ENCODE measurements at regions not wholly inside any gene's neighbourhood (a gene's known extent, or its start where the extent isn't known, plus 50 kb on each side); places are given as distances from the start of the nearest gene placed in this dataset.

- in situ Hi-C loops (cut with MboI) = no loop called here
- H3K9me3 ChIP-seq (ENCODE audit: low read depth) = no peaks in the 10 kb centered on the region
- H3K4me1 ChIP-seq (ENCODE audit: insufficient read depth) = peaks cover 1% of the 10 kb centered on the region
- DNase-seq = no peak
- H3K9ac ChIP-seq = no peak overlapping the region
- H4K20me1 ChIP-seq (ENCODE audit: insufficient read depth) = no peaks in the 10 kb centered on the region
- no peaks in the 10 kb centered on the region for H3K9me2 ChIP-seq (ENCODE audit: insufficient read depth)
- no peak overlapping the region for H3K4me3 ChIP-seq
- no peak overlapping the region for H3K4me2 ChIP-seq (ENCODE audit: unreplicated experiment)
- no peaks in the 10 kb centered on the region for H3K36me3 ChIP-seq (ENCODE audit: low read depth)
- H3K27ac ChIP-seq = no peak overlapping the region
- no peaks in the 10 kb centered on the region for H3F3A ChIP-seq (ENCODE audit: insufficient read depth)
- no peaks in the 10 kb centered on the region for H3K27me3 ChIP-seq (replicated peaks; ENCODE audit: insufficient read depth)
- no peaks in the 10 kb centered on the region for H3K79me2 ChIP-seq (ENCODE audit: insufficient read depth)
- 69 to 75% methylated on average over 5 of the region's 5 CpGs for WGBS, 2 experiments (ENCODE audit: low coverage in 1 of 2, low lambda C conversion rate in 2 of 2, missing lambda C conversion rate in 2 of 2)
- H2AFZ ChIP-seq = no peak overlapping the region
- TF ChIP-seq EZH2phosphoT487 (IDR thresholded peaks at IDR 0.05; ENCODE audit: insufficient read depth, low read depth) = no peak
- no peak for TF ChIP-seq EZH2 (IDR thresholded peaks at IDR 0.05; ENCODE audit: insufficient read depth, poor library complexity, severe bottlenecking)
Observed at GRCh38 chr5:71836559-71837112, 117.6 kb downstream of the CARTPT start.

DNA sequence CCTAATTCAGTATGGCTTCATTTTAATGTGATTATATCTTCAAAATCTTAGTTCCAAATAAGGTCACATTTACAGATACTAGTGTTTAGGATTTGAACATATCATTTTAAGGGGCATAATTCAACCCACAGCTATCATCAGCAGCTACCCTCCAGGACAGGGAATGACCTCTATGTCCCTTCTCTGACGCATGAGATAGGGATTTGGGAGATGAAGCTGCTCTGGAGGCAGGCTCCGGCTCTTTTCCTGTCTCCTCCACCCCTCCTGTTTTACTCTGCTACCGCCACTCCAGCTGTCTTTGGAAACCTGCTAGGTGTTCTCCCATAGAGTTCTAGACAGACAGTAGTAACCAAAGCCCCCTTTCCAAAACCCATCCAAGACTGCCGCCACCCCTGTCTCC is 119.2 kb downstream of the CARTPT start:
- Histone ChIP-seq H3K4me2 (ENCODE audit: unreplicated experiment) (no peak overlapping the region), H3K27me3 (replicated peaks; ENCODE audit: insufficient read depth) (0 out of 2 replicates have a peak, but pooled peaks cover 3% of the 10 kb centered on the region), H3K9ac (no peak overlapping the region), H3K79me2 (ENCODE audit: insufficient read depth) (no peaks in the 10 kb centered on the region), H3K36me3 (ENCODE audit: low read depth) (no peaks in the 10 kb centered on the region), H3K4me1 (ENCODE audit: insufficient read depth) (no peaks in the 10 kb centered on the region), H2AFZ (no peak overlapping the region), H3K27ac (no peak overlapping the region), H3K9me2 (ENCODE audit: insufficient read depth) (no peaks in the 10 kb centered on the region), H4K20me1 (ENCODE audit: insufficient read depth) (no peaks in the 10 kb centered on the region), H3K4me3 (no peak overlapping the region), H3F3A (ENCODE audit: insufficient read depth) (no peaks in the 10 kb centered on the region), H3K9me3 (ENCODE audit: low read depth) (no peaks in the 10 kb centered on the region)
- 79 to 84% methylated on average over 4 of the region's 4 CpGs for WGBS, 2 experiments (ENCODE audit: low coverage in 1 of 2, low lambda C conversion rate in 2 of 2, missing lambda C conversion rate in 2 of 2)
- in situ Hi-C loops (cut with MboI) = no loop called here
- no peak for TF ChIP-seq EZH2 (IDR thresholded peaks at IDR 0.05; ENCODE audit: insufficient read depth, poor library complexity, severe bottlenecking)
- no peak for TF ChIP-seq EZH2phosphoT487 (IDR thresholded peaks at IDR 0.05; ENCODE audit: insufficient read depth, low read depth)
- no peak for DNase-seq

DNA sequence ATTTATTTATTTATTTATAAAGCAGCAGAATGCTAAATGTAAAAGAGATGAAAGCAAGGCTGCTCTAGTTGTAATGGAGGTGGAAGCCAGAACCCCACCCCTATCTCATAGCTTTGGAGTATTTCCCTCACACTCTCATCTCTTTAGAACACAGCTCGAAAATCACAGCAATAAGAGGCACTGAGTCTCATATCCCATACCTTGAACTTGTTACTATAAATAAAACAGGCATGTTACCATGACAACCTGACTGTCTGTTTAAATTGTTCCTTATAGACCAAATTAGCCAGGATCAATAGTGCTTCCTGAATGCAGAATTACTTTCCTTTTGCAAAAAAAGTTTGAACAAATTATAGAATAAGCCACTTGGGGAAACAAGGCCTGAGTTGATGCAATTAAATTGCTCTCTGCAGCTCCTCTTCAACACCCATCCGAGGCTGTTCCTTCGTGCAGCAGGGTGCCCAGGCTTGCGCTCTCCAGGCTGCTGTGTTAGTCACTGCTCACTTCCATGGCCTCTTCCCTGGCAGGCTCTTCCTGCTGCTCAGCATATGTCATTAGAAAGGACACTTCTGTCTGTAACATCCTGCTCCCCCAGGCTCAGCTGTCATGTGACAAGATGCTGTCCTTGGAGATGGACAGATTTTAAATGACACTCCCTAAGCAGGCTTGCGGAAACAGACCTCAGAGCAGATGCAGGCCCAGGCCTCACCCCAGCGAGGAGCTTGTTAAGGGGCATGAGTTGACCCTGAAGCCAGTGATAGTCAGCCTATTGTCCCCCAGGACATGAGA is 120.2 kb downstream of the CARTPT start:
- DNase-seq = no peak

GRCh38 chr5:71841107-71841506 is 122.0 kb downstream of the CARTPT start:
- H3F3A ChIP-seq (ENCODE audit: insufficient read depth) = no peaks in the 10 kb centered on the region
- WGBS, 2 experiments (ENCODE audit: low coverage in 1 of 2, low lambda C conversion rate in 2 of 2, missing lambda C conversion rate in 2 of 2) = 32 to 50% methylated on average over 1 of the region's 1 CpG
- in situ Hi-C loops (cut with MboI) = no loop called here

More for the DNA sequence above, 120.2 kb downstream of the CARTPT start:
- Histone ChIP-seq H3F3A (ENCODE audit: insufficient read depth) (no peaks in the 10 kb centered on the region), H3K79me2 (ENCODE audit: insufficient read depth) (no peaks in the 10 kb centered on the region), H3K4me1 (ENCODE audit: insufficient read depth) (no peaks in the 10 kb centered on the region), H3K4me2 (ENCODE audit: unreplicated experiment) (no peak overlapping the region), H3K9me3 (ENCODE audit: low read depth) (no peaks in the 10 kb centered on the region), H3K36me3 (ENCODE audit: low read depth) (no peaks in the 10 kb centered on the region), H4K20me1 (ENCODE audit: insufficient read depth) (no peaks in the 10 kb centered on the region), H3K27me3 (replicated peaks; ENCODE audit: insufficient read depth) (0 out of 2 replicates have a peak, but pooled peaks cover 3% of the 10 kb centered on the region), H2AFZ (no peak overlapping the region), H3K9ac (no peak overlapping the region), H3K4me3 (no peak overlapping the region), H3K27ac (no peak overlapping the region), H3K9me2 (ENCODE audit: insufficient read depth) (no peaks in the 10 kb centered on the region)
- no peak for TF ChIP-seq EZH2phosphoT487 (IDR thresholded peaks at IDR 0.05; ENCODE audit: insufficient read depth, low read depth)
- no peak for TF ChIP-seq EZH2 (IDR thresholded peaks at IDR 0.05; ENCODE audit: insufficient read depth, poor library complexity, severe bottlenecking)
- in situ Hi-C loops (cut with MboI) = no loop called here
- 78 to 84% methylated on average over 6 of the region's 6 CpGs for WGBS, 2 experiments (ENCODE audit: low coverage in 1 of 2, low lambda C conversion rate in 2 of 2, missing lambda C conversion rate in 2 of 2)

More at GRCh38 chr5:71841107-71841506, 122.0 kb downstream of the CARTPT start:
- Histone ChIP-seq H3K4me2 (ENCODE audit: unreplicated experiment) (no peak overlapping the region), H3K9me3 (ENCODE audit: low read depth) (no peaks in the 10 kb centered on the region), H3K27me3 (replicated peaks; ENCODE audit: insufficient read depth) (0 out of 2 replicates have a peak, but pooled peaks cover 3% of the 10 kb centered on the region), H3K9me2 (ENCODE audit: insufficient read depth) (no peaks in the 10 kb centered on the region), H3K4me1 (ENCODE audit: insufficient read depth) (no peaks in the 10 kb centered on the region), H3K27ac (no peak overlapping the region), H4K20me1 (ENCODE audit: insufficient read depth) (no peaks in the 10 kb centered on the region), H3K36me3 (ENCODE audit: low read depth) (no peaks in the 10 kb centered on the region), H3K9ac (no peak overlapping the region), H3K79me2 (ENCODE audit: insufficient read depth) (no peaks in the 10 kb centered on the region), H2AFZ (no peak overlapping the region), H3K4me3 (no peak overlapping the region)
- no peak for DNase-seq
- TF ChIP-seq EZH2 (IDR thresholded peaks at IDR 0.05; ENCODE audit: insufficient read depth, poor library complexity, severe bottlenecking) (no peak), EZH2phosphoT487 (IDR thresholded peaks at IDR 0.05; ENCODE audit: insufficient read depth, low read depth) (no peak)
